ENCODE measurements at regions not wholly inside any gene's neighbourhood (a gene's known extent, or its start where the extent isn't known, plus 50 kb on each side); places are given as distances from the start of the nearest gene placed in this dataset.
"Not testable (repeated sequence)": the region's sequence is repeated elsewhere in the genome, so short reads cannot be mapped to it uniquely, and the experiment has no call there.

DNA sequence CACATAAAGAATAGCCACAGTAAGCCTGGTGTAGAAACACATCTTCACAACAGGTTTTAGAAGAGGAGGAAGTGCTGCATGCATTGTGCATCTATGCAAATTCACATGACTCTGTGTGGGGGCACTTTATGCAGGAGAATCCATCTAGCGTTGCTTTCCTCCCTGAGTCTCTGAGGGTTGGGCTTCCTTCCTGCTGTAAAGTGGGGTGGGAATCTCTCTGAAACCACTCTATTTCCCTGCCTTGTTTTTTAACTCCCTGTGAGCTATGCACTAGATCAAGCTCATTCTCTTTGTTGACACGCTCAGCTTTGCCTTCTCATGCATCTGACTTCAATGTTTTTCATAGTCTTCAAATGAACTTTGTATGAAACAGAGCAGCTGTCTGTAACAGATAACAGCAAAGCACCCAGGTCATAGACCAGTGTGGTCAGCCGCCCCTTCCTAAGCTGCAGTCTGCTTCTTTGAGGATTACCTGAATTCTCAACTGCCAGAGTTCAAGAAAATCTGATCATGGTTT, 102.7 kb upstream of the DPH5 start:
- DNase-seq (ENCODE audit: low read depth in 2 of 3, low spot score in 2 of 3): peak in 2 of 3 donors; percentile 58 to 72

DNA sequence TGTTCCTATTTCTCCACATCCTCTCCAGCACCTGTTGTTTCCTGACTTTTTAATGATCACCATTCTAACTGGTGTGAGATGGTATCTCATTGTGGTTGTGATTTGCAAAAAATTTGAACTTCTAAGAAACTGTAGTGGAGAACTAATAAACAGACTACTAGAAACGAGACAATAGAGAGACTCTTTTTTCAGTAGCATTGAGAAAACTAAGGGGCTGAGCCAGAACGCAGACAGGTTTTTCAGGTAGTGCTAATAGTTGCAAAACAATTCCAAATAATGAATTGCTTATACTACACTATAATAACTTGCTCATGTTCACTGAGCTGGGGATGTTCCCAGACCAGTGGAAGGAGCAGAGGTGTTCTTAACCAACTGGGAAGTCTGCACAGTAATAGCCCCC, 98.8 kb upstream of the DPH5 start:
- DNase-seq (ENCODE audit: low read depth in 2 of 3, low spot score in 2 of 3): no peak

DNA sequence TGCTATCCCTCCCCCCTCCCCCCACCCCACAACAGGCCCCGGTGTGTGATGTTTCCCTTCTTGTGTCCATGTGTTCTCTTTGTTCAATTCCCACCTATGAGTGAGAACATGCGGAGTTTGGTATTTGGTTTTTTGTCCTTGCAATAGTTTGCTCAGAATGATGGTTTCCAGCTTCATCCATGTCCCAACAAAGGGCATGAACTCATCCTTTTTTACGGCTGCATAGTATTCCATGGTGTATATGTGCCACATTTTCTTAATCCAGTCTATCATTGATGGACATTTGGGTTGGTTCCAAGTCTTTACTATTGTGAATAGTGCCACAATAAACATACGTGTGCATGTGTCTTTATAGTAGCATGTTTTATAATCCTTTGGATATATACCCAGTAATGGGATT, 98.3 kb upstream of the DPH5 start:
- DNase-seq (ENCODE audit: low read depth in 2 of 3, low spot score in 2 of 3): not testable (repeated sequence)

DNA sequence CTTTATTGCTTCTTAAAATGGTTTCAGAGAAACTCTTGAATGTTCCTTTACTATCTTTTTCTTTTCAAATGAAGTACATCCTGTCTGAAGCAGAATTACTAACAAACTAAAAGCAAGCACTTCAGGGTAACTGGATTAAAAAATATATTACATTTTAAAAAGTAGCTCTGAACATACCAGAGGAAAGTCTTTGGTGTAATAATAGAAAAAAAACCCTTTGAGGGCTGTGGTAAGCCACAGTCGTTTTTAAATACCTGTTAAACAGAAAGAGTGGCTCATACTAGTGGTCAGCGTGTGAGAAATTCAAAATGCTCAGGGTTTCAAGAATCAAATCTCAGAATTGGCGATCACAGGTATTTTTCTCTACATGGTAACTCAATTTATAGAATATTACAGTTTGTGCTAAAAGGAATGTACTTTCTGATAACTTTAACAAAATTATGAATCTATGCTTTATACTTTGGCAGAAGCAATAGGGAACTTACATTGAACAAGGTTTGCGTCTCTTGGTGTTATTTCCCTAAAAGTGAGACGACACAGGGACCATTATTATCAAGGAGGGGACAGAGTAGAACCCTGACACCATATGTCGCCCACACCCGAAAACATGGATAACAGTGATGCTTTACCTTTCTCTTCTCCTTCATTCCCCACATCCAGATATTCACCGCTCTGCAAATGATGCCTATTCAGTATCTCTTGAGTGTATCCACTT, 97.0 kb upstream of the DPH5 start:
- peak in 1 of 3 donors; percentile 20 for DNase-seq (ENCODE audit: low read depth in 2 of 3, low spot score in 2 of 3)

DNA sequence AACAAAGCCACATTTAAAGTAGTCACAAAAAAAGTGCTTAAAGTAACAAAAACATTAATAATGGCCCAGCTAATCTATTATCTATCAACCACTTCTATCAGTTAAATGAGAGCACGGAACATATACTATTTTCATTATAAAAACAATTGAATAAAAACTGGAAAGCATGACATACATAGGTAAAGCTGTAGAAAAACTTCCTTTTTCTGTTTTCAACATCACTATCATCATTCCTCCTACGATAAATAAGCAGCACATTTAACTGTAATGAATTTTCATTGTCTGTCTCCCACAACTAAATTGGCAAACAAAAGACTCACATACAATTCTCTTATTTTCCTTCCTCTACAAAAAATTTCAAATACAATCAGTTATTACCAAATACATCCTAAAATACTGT, 96.4 kb upstream of the DPH5 start:
- DNase-seq (ENCODE audit: low read depth in 2 of 3, low spot score in 2 of 3): no peak

DNA sequence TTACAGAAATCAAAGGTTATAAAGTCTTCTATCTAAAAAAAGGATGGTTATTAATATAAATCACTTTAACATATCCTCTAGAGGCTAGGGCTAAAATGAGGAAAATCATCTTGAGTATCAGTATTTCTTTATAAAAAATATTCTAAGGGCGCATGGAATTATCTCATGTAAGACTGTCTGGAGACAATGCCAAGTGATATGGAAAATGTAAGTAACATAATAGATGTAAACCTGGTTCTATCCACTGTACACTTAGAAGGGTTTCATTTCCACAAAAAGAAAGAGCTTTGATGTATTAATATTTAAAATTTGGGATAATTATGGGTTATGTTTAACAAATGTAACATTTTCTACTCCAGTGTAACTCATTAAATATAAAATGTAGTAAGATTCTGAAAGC, 95.9 kb upstream of the DPH5 start:
- DNase-seq (ENCODE audit: low read depth in 2 of 3, low spot score in 2 of 3): no peak

DNA sequence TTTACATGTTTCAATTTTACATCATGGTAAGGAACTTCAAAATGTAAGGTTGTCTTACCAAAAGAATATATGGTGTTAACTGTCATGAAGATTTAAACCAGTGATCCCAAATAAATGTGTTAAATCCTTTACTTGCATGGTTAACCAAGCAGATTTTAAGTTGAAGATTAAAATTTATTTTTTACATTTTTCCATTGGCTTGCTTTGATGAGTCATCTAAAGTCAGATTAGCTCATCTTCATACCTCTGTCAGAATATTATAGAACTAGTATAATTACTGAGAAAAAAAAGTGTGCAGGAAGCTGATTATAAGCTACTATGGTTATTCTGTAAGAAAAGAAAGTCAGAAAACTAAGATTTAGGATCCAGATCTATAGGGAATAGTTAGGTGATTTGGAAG, 95.3 kb upstream of the DPH5 start:
- no peak for DNase-seq (ENCODE audit: low read depth in 2 of 3, low spot score in 2 of 3)

DNA sequence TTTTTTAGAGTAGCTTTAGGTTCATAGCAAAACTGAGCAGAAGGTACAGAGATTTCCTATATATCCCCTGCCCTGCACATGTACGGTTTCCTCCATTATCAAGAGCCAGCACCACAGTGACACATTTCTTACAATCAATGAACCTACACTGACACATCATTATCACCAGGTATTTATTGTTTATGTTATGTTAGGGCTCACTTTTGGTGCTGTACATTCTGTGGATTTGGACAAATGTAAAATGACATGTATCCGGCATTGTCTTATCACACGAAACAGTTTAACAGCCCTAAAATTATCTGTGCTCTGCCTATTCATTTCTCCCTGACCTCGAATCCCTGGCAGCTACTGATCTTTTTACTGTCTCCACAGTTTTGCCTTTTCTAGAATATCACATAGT, 93.7 kb upstream of the DPH5 start:
- DNase-seq (ENCODE audit: low read depth in 2 of 3, low spot score in 2 of 3): no peak

DNA sequence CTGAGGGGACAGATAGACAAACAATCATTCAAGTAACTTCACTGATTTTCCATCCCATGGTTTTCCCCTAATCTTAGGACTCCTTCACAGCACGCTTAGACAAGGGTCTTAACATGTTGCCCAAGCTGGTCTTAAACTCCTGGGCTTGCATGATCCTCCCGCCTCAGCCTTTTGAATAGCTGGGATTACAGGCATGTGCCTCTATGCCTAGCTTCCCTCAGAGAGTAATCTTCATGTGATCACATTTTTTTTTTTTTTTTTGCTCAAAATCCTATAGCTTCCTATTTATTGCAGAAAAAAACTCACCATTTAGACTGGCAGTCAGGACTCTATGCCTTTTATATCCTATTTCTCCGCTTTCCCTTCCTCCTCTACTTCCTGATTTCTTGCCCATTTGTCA, 90.4 kb upstream of the DPH5 start:
- DNase-seq (ENCODE audit: low read depth in 2 of 3, low spot score in 2 of 3): no peak

DNA sequence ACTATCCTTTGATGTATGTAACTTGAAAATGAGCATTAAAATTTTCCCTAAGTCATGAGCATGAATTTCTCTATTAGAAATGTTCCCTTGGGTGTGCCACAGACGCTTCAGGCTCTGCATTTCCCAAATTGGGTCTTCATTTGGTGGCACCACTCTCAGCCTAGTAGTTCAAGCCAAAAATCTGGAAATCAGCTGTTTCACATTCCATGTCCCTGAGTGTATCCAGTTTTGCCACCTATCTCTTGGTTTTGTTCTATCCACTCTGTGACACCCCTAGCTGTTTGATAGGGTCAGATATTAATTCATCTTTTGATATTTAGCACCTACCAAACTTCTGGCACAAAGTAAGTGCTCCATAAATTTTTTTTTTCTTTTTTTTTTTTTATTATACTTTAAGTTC, 89.5 kb upstream of the DPH5 start:
- DNase-seq (ENCODE audit: low read depth in 2 of 3, low spot score in 2 of 3): no peak

DNA sequence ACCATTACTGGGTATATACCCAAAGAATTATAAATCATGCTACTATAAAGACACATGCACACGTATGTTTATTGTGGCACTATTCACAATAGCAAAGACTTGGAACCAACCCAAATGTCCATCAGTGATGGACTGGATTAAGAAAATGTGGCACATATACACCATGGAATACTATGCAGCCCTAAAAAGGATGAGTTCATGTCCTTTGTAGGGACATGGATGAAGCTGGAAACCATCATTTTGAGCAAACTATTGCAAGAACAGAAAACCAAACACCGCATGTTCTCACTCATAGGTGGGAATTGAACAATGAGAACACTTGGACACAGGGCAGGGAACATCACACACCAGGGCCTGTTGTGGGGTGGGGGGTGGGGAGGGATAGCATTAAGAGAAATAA, 88.5 kb upstream of the DPH5 start:
- not testable (repeated sequence) for DNase-seq (ENCODE audit: low read depth in 2 of 3, low spot score in 2 of 3)

DNA sequence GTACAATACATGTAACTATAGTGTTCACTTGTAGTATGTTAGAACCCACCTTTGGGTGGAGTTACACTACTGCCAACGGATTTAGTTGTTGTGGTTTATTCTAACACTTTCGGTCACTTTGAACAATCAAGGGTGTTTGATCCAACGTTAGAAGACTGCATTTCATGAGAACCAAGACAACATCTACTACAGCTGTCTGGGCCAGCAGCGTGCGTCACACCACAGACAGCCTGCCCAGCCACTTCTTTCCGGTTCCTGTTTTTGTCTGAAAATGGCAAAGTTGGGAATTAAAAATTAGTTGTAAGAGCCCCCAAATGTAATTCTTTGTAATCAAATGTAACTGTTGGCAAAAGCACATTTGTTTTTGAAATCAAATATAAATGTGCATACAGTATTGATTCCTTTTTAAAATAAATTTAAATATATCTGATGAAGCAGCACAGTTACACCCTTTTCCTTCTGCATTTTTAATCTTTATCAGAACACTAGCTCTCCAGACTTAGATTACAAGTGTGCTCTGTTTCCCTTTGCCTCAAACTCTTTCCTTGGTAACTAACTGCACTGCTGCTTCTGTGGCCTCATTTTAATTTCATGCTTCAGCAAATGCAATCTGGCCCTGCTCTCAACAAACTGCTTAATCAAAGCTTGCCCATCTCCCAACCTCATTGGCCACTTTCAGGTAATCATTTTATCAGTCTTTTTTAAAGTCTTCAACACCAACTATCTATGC, 86.6 kb upstream of the DPH5 start:
- DNase-seq (ENCODE audit: low read depth in 2 of 3, low spot score in 2 of 3): peak; percentile 67 to 95 (median 90)

DNA sequence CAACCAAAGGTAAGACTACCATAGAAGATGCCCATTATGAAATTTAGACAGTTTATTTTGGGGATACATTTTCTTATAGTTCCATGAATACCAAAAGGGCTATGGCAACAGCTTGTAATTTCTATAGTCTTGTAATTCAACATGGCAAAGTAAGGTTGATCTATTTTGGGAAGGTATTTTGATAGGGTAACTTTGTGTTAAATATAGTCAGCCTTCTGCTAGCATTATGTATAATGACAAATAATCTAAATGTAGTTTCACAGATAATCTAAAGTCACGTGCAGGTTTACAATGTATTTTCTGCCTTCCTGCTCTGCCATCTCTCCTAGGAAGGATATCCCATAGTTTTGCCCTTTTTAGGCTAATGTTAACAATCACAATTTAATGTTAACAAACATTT, 85.9 kb upstream of the DPH5 start:
- DNase-seq (ENCODE audit: low read depth in 2 of 3, low spot score in 2 of 3): no peak

DNA sequence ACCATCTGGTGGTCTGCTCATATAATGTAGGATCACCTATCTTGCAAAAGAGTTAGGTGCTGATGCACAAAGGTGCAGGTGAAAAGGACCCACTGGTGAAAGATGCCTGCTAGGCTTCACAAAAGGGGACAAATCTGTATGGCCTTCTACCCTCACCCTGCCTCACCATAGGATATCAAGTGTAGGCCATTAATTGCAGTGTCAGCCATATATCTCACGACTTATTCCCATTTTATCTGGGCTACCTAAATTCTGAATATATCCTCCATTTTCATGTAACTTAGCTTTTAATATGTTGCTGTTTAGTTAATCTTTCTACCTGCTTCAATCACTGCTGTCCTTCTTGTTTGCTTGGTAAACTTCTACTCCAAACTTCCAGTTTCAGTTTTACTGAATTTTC, 84.2 kb upstream of the DPH5 start:
- DNase-seq (ENCODE audit: low read depth in 2 of 3, low spot score in 2 of 3): no peak

DNA sequence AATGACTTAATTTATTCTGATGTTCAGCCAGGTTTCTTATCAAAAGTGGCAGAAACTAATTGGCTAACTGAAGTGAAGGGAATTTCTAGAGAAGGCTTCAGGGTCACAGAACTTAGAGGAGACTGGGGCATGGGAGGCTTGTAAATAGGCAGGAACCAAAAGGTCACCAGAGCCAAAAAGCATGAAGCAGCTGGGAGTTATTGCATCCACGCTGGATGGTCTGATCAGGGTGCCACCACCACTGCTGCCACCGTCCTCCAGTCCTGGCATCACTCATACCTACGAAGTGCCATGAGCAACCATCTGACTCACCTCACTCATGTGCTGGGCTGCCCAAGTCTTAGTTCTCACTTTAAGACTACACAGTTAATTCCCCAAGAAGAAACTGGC, 82.5 kb upstream of the DPH5 start:
- peak in 1 of 3 donors; percentile 4 for DNase-seq (ENCODE audit: low read depth in 2 of 3, low spot score in 2 of 3)

DNA sequence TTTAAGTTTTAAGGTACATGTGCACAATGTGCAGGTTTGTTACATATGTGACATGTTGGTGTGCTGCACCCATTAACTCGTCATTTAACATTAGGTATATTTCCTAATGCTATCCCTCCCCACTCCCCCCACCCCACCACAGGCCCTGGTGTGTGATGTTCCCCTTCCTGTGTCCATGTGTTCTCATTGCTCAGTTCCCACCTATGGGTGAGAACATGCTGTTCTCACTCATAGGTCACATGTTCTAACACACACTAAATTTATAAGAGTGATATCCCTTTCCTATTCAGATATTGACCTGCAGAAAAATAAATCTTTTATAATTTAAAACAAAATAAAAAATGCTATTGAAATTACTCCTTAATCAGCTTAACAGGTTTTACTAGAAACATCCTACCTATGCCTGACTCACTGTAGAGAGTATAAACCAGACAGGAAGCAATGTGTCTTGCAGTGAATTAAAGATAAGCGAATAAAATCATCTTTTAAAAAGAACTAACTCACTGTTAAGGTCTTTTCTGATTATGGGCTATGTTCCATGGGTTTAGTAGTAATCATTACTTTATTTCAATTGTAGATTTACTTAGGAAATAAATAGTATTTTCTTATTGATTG, 82.0 kb upstream of the DPH5 start:
- peak in 2 of 3 donors; percentile 55 to 83 for DNase-seq (ENCODE audit: low read depth in 2 of 3, low spot score in 2 of 3)

DNA sequence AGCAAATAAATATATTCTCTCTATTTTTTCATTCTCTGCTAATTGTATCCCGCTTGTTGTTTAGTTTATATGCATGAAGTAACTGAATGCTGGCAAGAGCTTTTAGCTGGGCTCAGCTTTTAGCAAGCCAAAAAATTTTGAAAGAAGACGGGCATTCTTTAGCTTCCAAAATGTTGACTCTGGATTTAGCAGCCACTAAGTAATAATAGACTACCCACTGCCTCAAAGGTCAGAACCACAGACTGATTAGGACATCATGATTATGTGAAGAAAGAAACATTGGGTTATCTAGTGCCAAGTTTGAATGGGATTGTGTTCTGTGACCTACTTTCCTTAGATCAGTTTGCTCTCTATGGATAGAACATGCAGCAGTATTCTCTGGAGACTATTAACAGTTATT, 80.3 kb upstream of the DPH5 start:
- no peak for DNase-seq (ENCODE audit: low read depth in 2 of 3, low spot score in 2 of 3)

DNA sequence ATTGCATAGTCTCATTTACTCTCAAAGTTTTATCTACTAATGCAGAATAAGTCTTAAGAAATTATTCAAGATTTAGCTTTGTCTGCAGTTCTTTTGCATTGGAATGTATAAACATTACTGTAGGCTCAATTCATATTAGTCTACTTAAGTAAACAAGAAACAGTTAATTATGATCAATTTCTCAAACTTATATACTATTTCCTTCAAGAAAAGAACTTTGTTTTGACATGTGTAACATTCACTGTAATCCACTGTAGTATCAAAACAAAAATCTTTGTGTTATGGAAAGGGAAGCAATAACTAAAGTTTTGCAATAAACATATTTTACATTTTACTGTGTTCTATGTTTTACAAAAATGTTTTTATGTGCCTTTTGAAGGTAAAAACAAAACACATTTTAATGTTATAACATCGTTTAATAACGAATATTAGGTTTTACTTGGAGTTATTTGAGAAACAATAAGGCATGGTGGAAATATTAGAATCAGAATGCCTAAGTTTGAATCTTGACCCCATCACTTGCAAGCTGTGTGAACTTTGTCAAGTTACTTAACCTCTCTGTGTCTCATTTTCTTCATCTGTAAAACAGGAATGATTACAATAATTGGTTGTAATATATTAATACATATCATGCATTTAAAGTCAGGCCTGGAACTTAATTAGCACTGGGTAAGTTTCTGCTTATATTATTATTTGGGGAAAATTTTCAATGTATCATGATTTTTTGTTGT, 77.0 kb upstream of the DPH5 start:
- DNase-seq (ENCODE audit: low read depth in 2 of 3, low spot score in 2 of 3): no peak

DNA sequence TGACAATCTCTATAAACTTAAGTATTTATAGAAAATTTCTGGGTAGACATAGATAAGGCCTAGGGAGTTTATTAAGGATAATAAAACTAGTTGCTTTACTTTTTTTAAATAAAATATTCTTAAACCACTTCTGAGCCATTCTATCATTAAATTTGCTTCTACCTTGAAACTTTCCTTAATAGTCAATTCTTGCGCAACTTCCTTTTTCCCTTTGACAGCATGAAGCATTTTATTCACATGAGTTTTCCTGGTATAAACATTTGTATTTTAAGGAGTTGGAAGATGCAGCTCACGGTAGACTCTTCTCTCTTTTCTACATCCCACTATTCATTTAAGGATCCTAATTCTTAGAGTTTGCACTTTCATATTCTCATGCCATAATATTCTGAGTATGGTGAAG, 75.8 kb upstream of the DPH5 start:
- DNase-seq (ENCODE audit: low read depth in 2 of 3, low spot score in 2 of 3): no peak

DNA sequence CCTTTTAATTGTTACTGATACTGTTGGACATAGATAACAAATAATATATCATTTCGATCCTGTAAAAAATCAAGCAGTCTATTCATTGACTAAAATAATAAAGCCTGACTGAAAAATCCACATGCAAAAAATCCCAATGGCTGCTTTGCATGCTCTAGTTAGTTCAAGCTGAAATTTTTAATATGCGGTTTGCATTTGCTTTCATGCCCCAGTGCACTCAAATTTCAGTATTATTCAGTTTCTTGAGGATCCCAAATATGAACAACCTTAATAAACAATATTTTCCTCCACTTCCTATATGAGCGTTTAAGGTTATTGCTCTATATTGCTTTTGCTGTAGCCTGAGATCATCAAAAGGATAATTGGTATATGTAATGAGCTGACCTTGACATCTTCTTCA, 75.1 kb upstream of the DPH5 start:
- DNase-seq (ENCODE audit: low read depth in 2 of 3, low spot score in 2 of 3): no peak

DNA sequence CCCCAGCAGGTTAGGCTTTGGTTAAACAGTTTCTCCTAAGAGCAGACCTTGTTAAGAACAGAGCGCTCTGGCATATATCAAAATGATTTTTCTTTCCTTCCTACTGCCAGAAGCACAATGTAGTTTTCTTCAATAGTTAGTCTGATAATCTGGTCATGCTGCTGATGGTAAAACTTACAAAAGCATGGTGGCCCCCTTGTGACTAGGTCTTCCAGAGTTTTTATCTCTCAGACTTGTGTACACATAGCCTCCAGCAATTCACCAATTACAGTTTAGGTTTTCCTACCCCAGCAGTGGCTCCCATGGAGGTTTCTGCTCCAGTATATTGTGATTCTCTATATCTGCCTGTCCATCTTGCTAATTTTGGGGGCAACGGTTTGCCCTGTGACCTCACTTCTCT, 73.3 kb upstream of the DPH5 start:
- no peak for DNase-seq (ENCODE audit: low read depth in 2 of 3, low spot score in 2 of 3)
